WTC11 (cell line): ENCODE measurements at regions not wholly inside any gene's neighbourhood (a gene's known extent, or its start where the extent isn't known, plus 50 kb on each side); places are given as distances from the start of the nearest gene placed in this dataset.

Source experiments
- ATAC-seq: fragments of 200-7000 bp; cut with Tn5 transposase; 2 replicates; pipeline ENCODE4 v1.10.0; 2021; ENCODE audit warnings: mild to moderate bottlenecking, moderate library complexity
- CTCF ChIA-PET: fragments of 300-600 bp; sonication (Branson Sonifier 250); formaldehyde crosslinking; loops from one replicate; lab custom pipeline; 2021; ENCODE audit warnings: antibody characterized with exemption; lab: Charles Lee
- POLR2A ChIA-PET: fragments of 350-600 bp; sonication (Branson Sonifier 250); formaldehyde crosslinking; loops from one replicate; lab custom pipeline; 2021; ENCODE audit warnings: antibody characterized with exemption; lab: Charles Lee
- DNase-seq: peaks from one replicate; pipeline ENCODE4 v3.0.0; 2021; ENCODE audit warnings: low spot score
- H3K27ac Mint-ChIP-seq: 2 replicates; pipeline ENCODE4 v1.8.0; 2021; ENCODE audit warnings: mixed read lengths
- H3K27me3 Mint-ChIP-seq: 2 replicates; pipeline ENCODE4 v1.8.0; 2021; ENCODE audit warnings: low read depth, mild to moderate bottlenecking, moderate library complexity, mixed read lengths
- H3K36me3 Mint-ChIP-seq: 2 replicates; pipeline ENCODE4 v1.8.0; 2021; ENCODE audit warnings: mixed read lengths
- H3K4me1 Mint-ChIP-seq: 2 replicates; pipeline ENCODE4 v1.8.0; 2022; ENCODE audit warnings: mixed read lengths
- H3K4me3 Mint-ChIP-seq: 2 replicates; pipeline ENCODE4 v1.8.0; 2021; ENCODE audit warnings: mild to moderate bottlenecking, moderate library complexity, mixed read lengths
- H3K9me3 Mint-ChIP-seq: 2 replicates; pipeline ENCODE4 v1.8.0; 2021; ENCODE audit warnings: mixed read lengths
- ERG ChIP-seq: fragments of 250-450 bp; sonication (Bioruptor Pico); IDR thresholded peaks from 2 replicates; pipeline ENCODE4 v1.8.0; 2021; ENCODE audit warnings: mild to moderate bottlenecking
- FOXJ3 ChIP-seq: sonication (generic); formaldehyde crosslinking; IDR thresholded peaks from 2 replicates; pipeline ENCODE4 v1.9.0; 2021; ENCODE audit warnings: missing genetic modification reagents, mild to moderate bottlenecking, borderline replicate concordance
- FOXK1 ChIP-seq: sonication (generic); formaldehyde crosslinking; IDR thresholded peaks from 2 replicates; pipeline ENCODE4 v1.8.0; 2022; ENCODE audit warnings: mild to moderate bottlenecking, moderate library complexity, missing genetic modification reagents
- FOXP1 ChIP-seq: sonication (generic); formaldehyde crosslinking; IDR thresholded peaks from 2 replicates; pipeline ENCODE4 v1.8.0; 2022; ENCODE audit warnings: missing genetic modification reagents, mild to moderate bottlenecking, moderate library complexity, borderline replicate concordance
- HMGA2 ChIP-seq: fragments of 250-450 bp; sonication (Bioruptor Pico); IDR thresholded peaks from 2 replicates; pipeline ENCODE4 v1.4.0; 2021; ENCODE audit warnings: mild to moderate bottlenecking, moderate library complexity
- MAX ChIP-seq: sonication (generic); formaldehyde crosslinking; IDR thresholded peaks from 2 replicates; pipeline ENCODE4 v1.8.0; 2022; ENCODE audit warnings: mild to moderate bottlenecking, missing genetic modification reagents
- NFATC4 ChIP-seq: fragments of 250-450 bp; sonication (Bioruptor Pico); IDR thresholded peaks from 2 replicates; pipeline ENCODE4 v1.9.0; 2021; ENCODE audit warnings: mild to moderate bottlenecking
- NFYB ChIP-seq: sonication (generic); formaldehyde crosslinking; conservative IDR thresholded peaks from 2 replicates; pipeline ENCODE4 v1.8.0; 2022; ENCODE audit warnings: low read depth, missing genetic modification reagents
- NR1H2 ChIP-seq: sonication (generic); formaldehyde crosslinking; IDR thresholded peaks from 2 replicates; pipeline ENCODE4 v1.9.0; 2021; ENCODE audit warnings: mild to moderate bottlenecking, moderate library complexity, missing genetic modification reagents
- NR3C1 ChIP-seq: sonication (generic); formaldehyde crosslinking; conservative IDR thresholded peaks from 2 replicates; pipeline ENCODE4 v1.8.1; 2023; ENCODE audit warnings: low read depth, mild to moderate bottlenecking, missing genetic modification reagents
- PREB ChIP-seq: sonication (generic); formaldehyde crosslinking; IDR thresholded peaks from 2 replicates; pipeline ENCODE4 v1.8.1; 2022; ENCODE audit warnings: mild to moderate bottlenecking, missing genetic modification reagents, moderate library complexity, borderline replicate concordance
- SMAD3 ChIP-seq: sonication (generic); formaldehyde crosslinking; IDR thresholded peaks from 2 replicates; pipeline ENCODE4 v1.8.0; 2022; ENCODE audit warnings: missing genetic modification reagents, mild to moderate bottlenecking, borderline replicate concordance
- SOX15 ChIP-seq: fragments of 250-450 bp; sonication (Bioruptor Pico); IDR thresholded peaks from 2 replicates; pipeline ENCODE4 v1.9.0; 2021; ENCODE audit warnings: mild to moderate bottlenecking
- TEAD1 ChIP-seq: sonication (generic); formaldehyde crosslinking; IDR thresholded peaks from 2 replicates; pipeline ENCODE4 v1.8.0; 2022; ENCODE audit warnings: mild to moderate bottlenecking, missing genetic modification reagents
- TP53 ChIP-seq: sonication (generic); formaldehyde crosslinking; IDR thresholded peaks from 2 replicates; pipeline ENCODE4 v1.8.1; 2023; ENCODE audit warnings: mild to moderate bottlenecking, missing genetic modification reagents
- USF1 ChIP-seq: sonication (generic); formaldehyde crosslinking; IDR thresholded peaks from 2 replicates; pipeline ENCODE4 v1.8.0; 2022; ENCODE audit warnings: mild to moderate bottlenecking, missing genetic modification reagents
- ZNF138 ChIP-seq: sonication (generic); formaldehyde crosslinking; conservative IDR thresholded peaks from 2 replicates; pipeline ENCODE4 v1.8.1; 2022; ENCODE audit warnings: mild to moderate bottlenecking, moderate library complexity, missing genetic modification reagents
- ZNF219 ChIP-seq: sonication (generic); formaldehyde crosslinking; IDR thresholded peaks from 2 replicates; pipeline ENCODE4 v1.8.0; 2023; ENCODE audit warnings: missing genetic modification reagents, mild to moderate bottlenecking, borderline replicate concordance
- ZNF263 ChIP-seq: sonication (generic); formaldehyde crosslinking; IDR thresholded peaks from 2 replicates; pipeline ENCODE4 v1.8.1; 2022; ENCODE audit warnings: low read depth, mild to moderate bottlenecking, moderate library complexity, missing genetic modification reagents
- ZNF281 ChIP-seq: sonication (generic); formaldehyde crosslinking; IDR thresholded peaks from 2 replicates; pipeline ENCODE4 v1.8.0; 2023; ENCODE audit warnings: mild to moderate bottlenecking, missing genetic modification reagents
- ZNF396 ChIP-seq: fragments of 250-450 bp; sonication (Bioruptor Pico); IDR thresholded peaks from 2 replicates; pipeline ENCODE4 v1.8.0; 2021; ENCODE audit warnings: mild to moderate bottlenecking, moderate library complexity, borderline replicate concordance
- ZNF416 ChIP-seq: fragments of 250-450 bp; sonication (Bioruptor Pico); IDR thresholded peaks from 2 replicates; pipeline ENCODE4 v1.9.0; 2021; ENCODE audit warnings: mild to moderate bottlenecking, inconsistent platforms
- ZNF423 ChIP-seq: fragments of 250-450 bp; sonication (Bioruptor Pico); IDR thresholded peaks from 2 replicates; pipeline ENCODE4 v2.1.2; 2022; ENCODE audit warnings: mild to moderate bottlenecking, moderate library complexity
- ZNF425 ChIP-seq: fragments of 250-450 bp; sonication (Bioruptor Pico); conservative IDR thresholded peaks from 2 replicates; pipeline ENCODE4 v1.9.0; 2021; ENCODE audit warnings: mild to moderate bottlenecking
- ZNF532 ChIP-seq: fragments of 250-450 bp; sonication (Bioruptor Pico); IDR thresholded peaks from 2 replicates; pipeline ENCODE4 v1.9.0; 2021; ENCODE audit warnings: mild to moderate bottlenecking, borderline replicate concordance

GRCh38 chr3:105042586-105042985 is 324.1 kb upstream of the ALCAM start:
- Mint-ChIP-seq H3K27ac (no peak overlapping the region), H3K27me3 (no peaks in the 10 kb centered on the region), H3K36me3 (no peaks in the 10 kb centered on the region), H3K9me3 (0 out of 2 replicates have a peak, but pooled peaks cover 3% of the 10 kb centered on the region), H3K4me3 (no peak overlapping the region), H3K4me1 (no peaks in the 10 kb centered on the region)
- ChIA-PET CTCF (no interaction called here), POLR2A (no interaction called here)
- ATAC-seq (no peak), DNase-seq (no peak)
- TF ChIP-seq ERG (CRISPR knock-in tag), result no peak
- TF ChIP-seq SOX15, result no peak
- no peak for TF ChIP-seq ZNF281 (CRISPR knock-in tag)
- no peak for TF ChIP-seq FOXK1 (CRISPR knock-in tag)
- no peak for TF ChIP-seq ZNF416 (CRISPR knock-in tag)
- no peak for TF ChIP-seq TP53 (CRISPR knock-in tag)
- TF ChIP-seq FOXP1 (CRISPR knock-in tag), result no peak
- TF ChIP-seq HMGA2 (CRISPR knock-in tag), result no peak
- no peak for TF ChIP-seq NFATC4 (CRISPR knock-in tag)
- TF ChIP-seq NR1H2, result no peak
- TF ChIP-seq ZNF263, result no peak
- TF ChIP-seq FOXJ3 (CRISPR knock-in tag), result no peak
- TF ChIP-seq USF1 (CRISPR knock-in tag), result no peak

- ChIA-PET POLR2A (interaction anchor here (0.6 kb wide), 1 partner anchor 577 kb away, joined by 3 read pairs; no protein-coding TSS in a partner anchor), CTCF (interaction anchor here (0.6 kb wide), 1 partner anchor 478 kb away, joined by 3 read pairs; no protein-coding TSS in a partner anchor)
- no peaks in the 10 kb centered on the region for H3K4me1 Mint-ChIP-seq
- ATAC-seq (no peak), DNase-seq (no peak)
- H3K4me3 Mint-ChIP-seq, result no peak overlapping the region
- H3K36me3 Mint-ChIP-seq, result 0 out of 2 replicates have a peak, but pooled peaks cover 2% of the 10 kb centered on the region
- H3K27ac Mint-ChIP-seq, result no peak overlapping the region
- H3K27me3 Mint-ChIP-seq, result no peaks in the 10 kb centered on the region
- no peaks in the 10 kb centered on the region for H3K9me3 Mint-ChIP-seq
- no peak for TF ChIP-seq ZNF396 (CRISPR knock-in tag)
- no peak for TF ChIP-seq MAX
- TF ChIP-seq SMAD3 (CRISPR knock-in tag), result no peak
- TF ChIP-seq PREB (CRISPR knock-in tag), result no peak
- TF ChIP-seq ZNF138 (CRISPR knock-in tag), result no peak
- no peak for TF ChIP-seq NR3C1 (CRISPR knock-in tag)
- no peak for TF ChIP-seq ZNF423 (CRISPR knock-in tag)
- TF ChIP-seq NFYB (CRISPR knock-in tag), result no peak
- no peak for TF ChIP-seq ZNF425 (CRISPR knock-in tag)
- no peak for TF ChIP-seq ZNF532
- no peak for TF ChIP-seq ZNF219 (CRISPR knock-in tag)
- TF ChIP-seq FOXK1 (CRISPR knock-in tag), result no peak
- TF ChIP-seq TEAD1 (CRISPR knock-in tag), result no peak
These were observed 315.6 kb upstream of the ALCAM start for GRCh38 chr3:105051111-105051510.
